Embryonic facial prominence (tissue), 1 donor: ENCODE measurements at regions not wholly inside any gene's neighbourhood (a gene's known extent, or its start where the extent isn't known, plus 50 kb on each side); places are given as distances from the start of the nearest gene placed in this dataset.

Experiments
- DNase-seq: peaks from one replicate; pipeline ENCODE4 v3.0.0-alpha.2; 2016; ENCODE audit errors: extremely low spot score

DNA sequence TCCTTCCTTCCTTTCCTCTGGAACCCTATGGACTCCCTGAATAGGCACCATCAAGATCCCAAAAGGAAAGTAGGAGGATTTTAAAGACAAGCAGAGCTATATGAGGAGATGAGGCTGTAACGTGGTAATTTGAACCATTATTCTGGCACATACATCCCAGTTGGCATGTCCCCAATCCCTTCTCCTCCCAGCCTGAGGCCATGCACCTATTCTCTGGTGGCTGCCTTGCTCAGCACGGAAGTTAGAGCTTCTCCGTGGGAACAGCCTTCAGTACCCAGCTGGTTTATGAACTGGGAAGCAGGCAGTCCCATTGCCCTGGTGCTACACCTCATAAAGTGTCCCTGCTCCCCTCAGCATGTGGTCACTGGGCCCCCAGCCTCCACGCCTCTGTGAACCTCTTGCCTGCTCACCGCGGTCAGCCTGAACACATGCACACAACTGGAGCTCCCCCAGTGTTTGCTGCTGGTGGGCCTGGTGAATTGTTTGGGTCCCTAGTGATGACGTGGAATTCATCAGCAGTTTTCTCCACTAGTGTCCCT, 139.9 kb upstream of the PLET1 start:
- DNase-seq: no peak

DNA sequence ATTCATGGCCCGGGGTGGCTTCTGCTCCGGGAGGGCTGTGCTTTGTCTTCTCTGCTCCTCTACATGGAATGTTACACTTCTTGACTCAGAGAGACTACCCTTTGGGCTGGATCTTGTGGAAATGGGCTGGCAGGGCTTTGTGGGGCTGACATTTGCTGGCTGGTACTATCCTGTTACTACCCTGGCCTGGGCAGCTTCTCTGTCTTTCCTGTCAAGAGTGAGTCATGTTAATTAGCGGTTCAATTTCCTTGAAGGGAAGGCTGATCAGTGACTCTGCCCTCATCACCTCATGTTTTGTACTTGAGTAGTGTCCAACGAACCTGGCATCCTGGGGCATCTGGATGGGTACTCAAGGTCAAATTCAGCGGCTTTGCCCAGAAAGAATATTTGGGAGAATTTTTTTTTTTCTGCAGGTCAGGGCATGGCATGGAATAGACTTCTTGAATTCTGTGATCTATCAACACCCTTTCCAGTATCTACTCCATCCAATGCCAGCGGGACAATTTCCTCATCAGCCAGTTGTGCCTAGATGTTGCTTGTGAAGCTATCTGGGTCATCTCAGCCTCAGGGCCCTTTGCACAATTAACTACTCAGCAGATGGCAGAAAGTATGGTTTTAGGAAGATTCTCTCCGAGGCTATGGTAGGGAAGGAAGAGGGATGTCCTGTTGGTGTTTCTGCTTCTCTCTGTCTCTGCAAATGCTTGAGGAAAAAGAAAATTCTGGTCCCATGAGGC, 140.5 kb upstream of the PLET1 start:
- no peak for DNase-seq

DNA sequence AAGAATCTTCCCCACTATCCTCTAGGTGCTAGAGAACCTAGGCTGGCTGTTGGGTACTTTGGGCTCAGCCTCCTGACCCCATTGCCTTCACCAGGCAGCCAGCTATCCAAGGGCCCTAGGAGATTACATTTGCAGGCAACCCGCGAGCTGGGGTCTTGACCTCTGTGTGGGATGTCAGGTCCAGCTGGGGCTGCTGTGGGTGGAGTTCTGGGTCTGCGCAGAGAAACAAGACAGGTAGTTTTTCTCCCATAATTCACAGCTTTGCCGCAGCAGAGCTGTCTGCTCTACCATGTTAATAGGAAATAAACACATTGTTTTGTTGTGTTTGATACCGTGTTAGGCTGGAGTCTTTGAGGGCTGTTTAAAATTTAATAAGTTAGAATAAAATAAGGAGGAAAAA, 142.8 kb upstream of the PLET1 start:
- no peak for DNase-seq

DNA sequence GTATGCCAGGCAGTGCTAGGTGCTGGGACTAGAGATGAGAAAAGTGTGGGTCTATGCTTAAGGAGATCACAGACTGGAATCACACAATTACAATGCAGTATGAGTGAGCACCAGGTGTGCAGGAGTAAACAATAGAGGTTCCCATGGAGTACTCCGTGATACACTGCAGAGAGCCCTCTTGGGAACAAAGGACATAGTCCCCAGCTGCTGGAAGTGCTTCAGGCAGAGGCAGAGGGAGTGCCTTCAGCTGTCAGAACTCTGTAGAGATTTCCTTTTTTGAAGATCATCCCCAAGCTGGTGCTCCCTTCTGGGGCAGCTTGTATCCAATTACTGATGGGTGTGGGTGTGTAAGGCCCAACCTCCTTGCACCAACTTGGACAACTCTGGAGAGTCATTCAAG, 143.5 kb upstream of the PLET1 start:
- DNase-seq: no peak

DNA sequence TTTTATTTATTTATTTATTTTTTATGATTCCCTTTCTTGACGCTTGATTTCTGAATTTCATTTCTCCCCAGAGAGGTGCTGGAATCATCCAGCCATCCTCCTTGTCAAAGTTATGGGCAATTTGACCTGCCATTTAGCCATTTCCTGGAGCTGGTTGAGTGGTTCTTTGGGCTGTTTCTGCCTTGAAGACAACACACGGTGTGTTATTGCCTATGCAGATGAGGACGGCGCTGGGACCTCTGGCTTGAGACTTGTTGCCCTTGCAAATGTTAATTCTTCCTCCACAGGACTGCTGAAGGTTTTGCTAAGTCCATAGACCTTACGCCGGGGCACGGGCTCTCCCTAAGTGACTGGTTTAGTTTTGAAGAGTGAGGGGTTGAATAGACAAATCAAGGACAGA, 147.9 kb upstream of the PLET1 start:
- DNase-seq: no peak

DNA sequence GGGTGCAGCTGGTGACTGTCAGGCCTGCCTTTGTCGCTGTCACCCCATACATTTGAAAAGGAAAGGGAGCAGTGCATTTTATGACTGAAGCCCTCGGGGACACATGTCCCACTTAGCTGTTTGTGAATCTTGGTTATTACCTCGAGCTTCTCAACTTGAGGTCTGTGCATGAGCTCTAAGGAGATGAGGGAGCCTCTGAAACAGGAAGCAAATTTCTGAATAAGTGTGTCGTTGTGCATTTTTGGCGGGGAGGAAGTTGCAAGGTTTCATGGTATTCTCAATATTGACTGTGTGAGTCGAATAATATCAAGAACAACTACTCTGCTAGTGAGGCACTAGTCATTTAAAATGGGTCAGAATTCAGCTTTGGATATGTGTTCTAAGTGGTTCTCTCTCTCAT, 149.7 kb upstream of the PLET1 start:
- DNase-seq: no peak

DNA sequence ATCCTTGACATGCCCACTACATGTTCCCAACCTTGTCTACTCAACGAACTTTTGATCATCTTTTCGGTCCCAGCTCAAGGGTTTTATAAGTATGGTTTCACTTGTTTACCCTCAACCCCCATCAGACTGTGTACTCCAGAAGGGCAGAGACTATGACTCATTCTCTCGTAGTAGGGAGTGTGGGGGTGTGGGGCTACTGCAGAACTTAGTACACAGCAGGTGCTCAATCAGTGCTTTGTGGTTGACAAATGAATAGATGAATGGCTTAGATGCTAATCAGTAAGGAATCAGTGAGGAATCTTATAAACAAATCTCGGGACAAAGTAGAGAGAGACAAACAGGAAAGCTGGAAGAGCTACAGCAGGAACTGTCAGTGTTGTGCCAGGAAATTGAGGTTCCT, 151.7 kb upstream of the PLET1 start:
- DNase-seq: no peak

DNA sequence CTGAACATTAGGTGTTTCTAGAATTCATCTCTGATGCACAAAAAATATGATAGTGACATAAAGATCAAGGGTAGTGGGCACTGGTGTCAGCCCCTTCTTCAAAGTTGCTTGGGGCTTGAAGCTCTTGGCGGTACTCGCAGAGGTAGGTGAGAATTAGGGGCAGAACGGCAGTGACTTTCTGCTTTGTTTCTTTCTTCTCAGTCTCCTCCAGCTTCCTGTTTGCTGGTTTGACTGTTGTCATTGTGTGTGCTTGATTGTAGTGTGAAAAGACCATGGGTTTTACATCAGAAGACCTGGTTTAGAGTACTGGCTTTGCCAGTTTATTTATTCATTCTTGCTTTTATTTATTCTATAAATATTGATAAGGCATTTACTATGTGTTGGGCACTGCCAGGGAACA, 156.7 kb upstream of the PLET1 start:
- no peak for DNase-seq

DNA sequence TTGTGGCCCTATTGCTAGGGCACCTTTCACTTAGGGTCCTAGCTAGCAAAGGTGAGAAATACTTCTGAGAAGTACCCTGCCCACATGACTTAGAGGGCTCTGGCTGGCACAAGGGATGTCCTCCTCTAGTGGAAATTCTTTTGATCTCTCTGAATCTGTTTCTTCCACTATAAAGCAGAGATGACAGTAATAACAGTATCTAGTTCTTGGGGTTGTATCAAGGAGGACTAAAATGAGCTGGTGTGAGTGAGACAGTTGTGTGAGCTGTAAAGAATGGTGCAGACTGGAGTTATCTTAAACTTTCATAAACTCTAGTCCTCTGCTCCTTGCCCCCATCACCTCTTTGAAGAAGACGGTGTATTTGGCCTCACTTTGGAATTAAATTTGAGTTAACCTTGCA, 157.8 kb upstream of the PLET1 start:
- no peak for DNase-seq

DNA sequence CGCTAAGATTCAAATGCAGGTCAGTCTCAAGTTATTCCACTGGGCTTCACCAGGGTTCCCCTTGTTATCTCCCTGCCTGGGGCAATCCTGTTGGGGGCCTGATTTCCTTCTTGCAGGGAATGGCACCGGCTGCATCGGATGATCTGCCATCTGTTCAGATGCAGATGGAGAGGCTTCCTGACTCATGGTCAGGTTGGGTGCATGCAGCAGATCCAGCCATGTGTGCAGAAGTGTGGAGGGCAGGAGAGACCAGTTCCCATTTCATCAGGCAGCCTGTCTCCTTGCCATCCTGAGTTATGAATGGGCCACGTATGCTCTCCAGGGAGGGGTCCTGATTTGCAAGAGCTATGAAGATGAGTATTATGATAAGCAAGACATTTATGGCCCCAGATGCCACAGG, 161.2 kb upstream of the PLET1 start:
- DNase-seq: no peak

DNA sequence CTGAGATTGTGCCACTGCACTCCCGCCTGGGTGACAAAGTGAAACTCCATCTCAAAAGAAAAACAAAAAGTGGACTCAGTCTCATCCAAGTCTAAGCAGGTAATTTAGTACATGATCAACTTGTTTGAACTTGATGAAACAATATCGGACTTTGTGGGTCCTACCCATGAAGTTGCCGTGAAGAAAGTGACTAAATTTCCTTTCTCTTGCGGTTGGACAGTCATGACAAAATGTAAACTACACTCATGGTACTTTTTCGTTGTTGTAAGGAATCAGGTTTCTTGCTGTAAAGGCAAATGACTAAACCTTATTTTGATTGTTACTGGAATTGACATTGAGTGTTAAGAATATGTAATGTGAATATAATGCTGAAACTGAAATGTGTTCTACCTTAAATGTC, 164.5 kb upstream of the PLET1 start:
- no peak for DNase-seq

DNA sequence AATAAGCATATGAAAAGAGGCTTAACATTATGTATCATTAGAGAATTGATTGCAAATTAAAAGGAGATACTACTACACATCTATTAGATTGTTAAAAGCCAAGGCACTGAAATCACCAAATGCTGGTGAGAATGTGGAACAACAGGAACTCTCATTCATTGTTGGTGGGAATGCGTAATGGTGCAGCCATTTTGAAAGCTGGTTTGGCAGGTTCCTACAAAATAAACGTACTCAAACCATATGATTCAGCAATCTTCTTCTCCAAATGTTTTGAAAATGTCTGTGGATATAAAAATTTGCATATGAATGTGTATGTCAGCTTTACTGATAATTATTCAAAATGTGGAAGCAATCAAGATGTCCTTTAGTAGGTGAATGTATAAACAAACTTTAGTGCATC, 176.4 kb upstream of the PLET1 start:
- DNase-seq: no peak

DNA sequence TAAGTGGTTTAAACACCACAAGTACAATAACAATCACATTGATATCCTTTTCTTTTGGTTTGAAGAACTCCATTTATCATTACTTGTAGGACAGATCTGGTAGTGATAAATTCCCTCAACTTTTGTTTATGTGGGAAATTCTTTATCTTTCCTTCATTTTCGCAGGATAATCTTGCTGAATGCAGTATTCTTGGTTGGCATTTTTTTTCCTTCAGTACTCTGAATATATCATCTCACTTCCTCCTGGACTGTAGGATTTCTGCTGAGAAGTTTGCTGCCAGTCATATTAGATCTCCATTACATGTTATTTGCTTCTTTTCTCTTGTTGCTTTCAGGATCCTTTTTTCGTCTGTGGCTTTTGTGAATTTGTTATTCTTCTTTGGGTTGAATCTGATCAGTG, 179.0 kb upstream of the PLET1 start:
- DNase-seq: no peak

DNA sequence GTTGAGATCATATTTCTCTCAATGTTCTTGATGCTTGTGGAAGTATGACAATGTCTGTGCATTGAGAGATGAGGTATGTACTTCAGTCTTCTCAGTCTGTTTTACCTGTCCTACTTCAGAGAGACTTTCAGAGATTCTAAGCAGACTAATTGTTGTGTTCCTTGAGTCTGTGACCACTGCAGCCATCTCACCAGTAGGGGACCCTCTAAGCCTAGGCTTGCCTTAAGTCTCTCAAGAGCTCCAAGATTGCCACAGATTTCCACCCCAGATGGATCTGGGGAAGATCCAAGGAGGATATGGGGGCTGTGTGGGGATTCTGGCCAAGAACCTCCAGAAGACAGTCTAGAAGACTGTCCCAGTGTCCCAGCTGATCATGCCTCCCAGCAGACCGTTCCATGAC, 179.9 kb upstream of the PLET1 start:
- DNase-seq: no peak

DNA sequence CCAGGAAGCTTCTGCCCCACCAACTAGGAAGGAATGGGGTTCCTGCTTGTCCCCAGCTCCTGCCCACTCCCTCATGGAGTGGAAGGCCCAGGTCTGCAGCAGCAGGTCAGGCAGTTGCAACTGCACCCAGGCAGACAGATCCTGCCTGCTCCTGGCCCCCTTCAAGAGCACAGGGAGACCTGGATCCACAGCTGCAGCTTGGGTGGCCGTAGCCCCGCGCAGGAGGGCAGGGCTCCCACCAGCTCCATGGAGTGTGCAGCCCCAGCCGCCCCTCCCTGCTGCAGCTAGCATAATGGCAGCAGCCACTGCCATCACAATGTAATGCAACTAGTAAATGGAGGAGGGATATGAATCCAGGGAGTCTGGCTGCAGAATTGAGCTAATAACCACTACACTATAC, 187.5 kb upstream of the PLET1 start:
- DNase-seq: no peak

DNA sequence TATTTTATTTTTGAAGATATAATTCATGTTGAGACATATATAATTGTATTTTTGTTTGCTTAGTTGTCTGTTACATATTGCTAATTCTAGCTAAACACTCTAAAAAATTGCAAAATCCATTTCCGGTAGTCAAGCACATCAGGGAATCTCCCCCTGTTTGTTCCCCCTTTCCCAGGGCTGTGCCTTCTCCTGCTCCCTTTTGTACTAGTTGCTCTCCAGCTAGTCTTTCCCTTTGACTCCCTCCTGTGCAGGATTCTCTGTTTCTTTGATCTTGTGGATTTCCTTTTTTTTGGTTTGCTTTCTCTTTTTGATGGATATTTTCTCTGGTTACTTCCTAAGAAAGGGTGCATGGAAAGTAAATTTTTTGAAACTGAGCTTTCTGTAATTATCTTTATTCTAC, 188.1 kb upstream of the PLET1 start:
- DNase-seq: no peak

DNA sequence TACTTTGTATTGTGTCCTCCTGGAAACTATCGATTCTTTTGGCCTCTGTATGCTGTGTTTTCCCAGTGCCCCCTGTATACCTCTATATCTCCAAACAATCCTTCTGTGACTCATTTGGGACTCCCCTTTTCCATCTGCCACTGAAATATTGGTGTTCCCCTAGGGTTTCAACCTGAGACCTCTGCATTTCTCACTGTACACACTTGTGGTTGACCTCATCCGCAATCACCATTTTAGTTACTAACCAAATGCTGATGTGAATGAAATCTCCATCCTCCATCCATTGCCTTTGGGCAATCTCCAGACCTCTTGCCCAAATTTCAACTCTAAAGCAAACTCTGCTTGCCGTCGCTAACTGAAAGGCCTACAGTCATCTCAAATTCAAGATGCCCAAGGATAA, 190.6 kb upstream of the PLET1 start:
- no peak for DNase-seq

DNA sequence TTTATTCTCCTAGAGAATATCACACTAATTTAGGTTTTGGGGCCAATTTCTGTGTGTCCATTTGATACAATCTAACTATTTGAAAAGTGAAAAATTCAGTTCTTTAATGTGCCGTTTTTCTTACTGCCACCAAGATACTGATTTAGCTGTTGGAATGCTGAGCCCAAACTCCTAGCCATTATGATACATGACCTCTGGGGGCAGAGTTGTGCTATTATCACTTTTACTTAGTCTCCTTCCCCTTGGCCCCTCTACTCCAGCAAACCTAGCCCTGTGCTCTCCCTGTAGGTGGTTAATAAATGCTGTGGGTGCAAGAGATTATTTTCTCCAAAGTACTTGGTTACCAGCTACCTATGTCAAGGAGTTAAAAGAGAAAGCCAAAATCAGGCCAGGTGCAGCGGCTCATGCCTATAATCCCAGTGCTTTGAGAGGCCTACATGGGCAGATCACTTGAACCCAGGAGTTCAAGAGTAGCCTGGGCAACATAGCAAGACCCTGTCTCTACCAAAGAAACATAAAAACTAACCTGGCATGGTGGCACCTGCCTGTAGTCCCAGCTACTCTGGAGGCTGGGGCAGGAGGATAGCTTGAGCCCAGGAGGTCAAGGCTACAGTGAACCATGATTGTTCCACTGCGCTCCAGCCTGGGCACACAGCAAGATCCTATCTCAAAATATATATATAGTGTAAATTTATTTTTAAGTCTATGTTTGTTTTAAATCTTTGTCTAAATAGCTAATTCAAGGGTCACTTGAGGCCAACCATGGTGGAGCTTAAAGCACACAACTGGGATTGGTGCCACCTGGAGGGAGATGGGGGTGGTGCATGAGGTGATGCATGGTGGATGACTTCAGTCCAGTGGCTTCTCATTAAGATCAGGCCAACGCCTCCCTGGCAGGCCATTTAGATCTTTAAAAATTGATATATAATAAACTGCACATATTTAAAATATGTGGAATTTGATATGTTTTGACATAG, 193.2 kb upstream of the PLET1 start:
- DNase-seq: no peak

DNA sequence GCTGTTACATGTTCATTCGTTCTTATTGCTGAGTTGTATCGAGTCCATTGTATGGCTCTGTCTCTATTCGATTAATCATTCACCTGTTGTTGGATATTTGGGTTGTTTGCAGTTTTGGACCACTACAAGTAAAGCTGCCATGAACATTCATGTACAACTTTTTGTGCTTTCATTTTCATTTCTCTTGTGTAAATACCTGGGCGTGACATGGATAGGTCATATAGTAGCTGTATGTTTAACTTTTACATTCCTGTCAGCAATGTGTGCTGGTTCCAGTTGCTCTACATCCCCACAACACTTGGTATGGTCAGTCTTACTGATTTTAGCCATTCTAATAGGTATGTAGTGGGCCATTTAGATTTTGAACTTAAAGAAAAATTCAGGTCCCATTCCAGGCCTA, 194.2 kb upstream of the PLET1 start:
- DNase-seq: no peak

DNA sequence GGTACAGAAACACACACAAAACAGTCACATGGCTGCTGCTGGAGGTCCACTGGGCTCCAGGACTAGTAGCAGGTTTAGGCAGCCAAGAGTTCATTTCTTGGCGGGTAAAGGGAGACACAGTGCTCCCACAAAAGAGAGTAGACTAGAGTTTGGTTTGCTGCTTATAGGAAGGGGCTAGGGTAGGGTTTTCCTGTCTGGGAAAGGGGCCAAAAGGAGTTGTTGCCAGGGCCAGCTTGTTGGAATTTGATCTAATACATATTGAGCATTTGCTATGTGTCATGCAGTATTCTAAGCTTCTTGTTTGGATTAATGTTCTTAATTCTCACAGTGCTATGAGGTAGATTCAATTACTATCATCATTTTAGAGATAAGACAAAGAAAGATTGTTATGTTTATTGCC, 195.1 kb upstream of the PLET1 start:
- DNase-seq: no peak

DNA sequence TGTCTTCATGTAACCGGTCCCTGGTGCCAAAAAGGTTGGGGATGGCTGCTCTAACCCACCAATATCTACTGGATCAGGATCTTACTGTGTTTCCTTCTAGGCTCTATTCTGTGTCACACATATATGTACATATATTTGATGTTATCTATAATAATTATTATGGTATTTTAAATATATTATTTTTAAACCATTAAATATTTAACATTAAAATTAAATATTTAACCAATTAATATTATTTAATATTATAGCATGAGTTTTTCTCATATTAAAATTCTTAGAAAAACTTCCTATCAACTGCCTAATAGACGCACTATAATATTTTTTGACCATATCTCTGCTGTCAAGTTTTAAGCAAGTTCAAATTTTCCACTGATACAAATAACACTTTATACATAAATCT, 196.9 kb upstream of the PLET1 start:
- no peak for DNase-seq

DNA sequence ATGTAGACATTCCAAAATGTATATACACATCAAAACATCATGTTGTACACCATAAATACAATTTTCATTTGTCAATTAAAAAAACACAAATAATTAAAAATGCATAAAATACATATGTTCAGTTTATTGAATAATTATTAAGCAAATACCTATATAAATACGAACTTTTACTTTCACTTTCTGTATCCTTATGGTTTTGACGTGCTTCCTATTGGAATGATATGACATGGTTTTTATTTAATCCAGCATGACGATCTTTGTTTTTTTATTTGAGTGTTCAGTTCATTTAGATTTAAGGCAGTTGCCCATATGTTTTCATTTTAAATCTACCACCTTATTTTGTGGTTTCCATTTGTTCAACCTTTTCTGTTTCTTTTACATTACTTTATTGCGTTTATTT, 198.3 kb upstream of the PLET1 start:
- DNase-seq: no peak

DNA sequence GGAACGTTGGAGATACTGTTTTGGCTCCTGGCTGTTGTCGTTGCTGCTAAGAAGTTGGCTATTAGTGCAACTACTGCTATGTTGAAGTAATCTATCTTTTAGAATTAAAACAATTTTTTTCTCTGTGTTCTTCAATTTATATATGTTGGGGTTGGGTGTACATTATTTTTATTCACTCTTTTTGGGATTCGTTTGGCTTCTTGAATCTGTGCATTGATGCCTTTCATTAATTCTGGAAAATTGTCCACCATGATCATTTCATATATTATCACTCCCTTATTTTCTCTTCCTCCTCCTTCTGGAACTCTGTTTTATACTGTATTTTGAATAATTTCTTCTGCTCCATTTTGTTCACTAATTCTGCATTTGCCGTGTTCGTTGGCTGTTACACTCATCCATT, 199.5 kb upstream of the PLET1 start:
- DNase-seq: no peak
